K562 (cell line): ENCODE measurements at regions not wholly inside any gene's neighbourhood (a gene's known extent, or its start where the extent isn't known, plus 50 kb on each side); places are given as distances from the start of the nearest gene placed in this dataset.

Source experiments
- ATAC-seq: fragments of 200-7000 bp; cut with Tn5 transposase; 3 replicates; pipeline ENCODE4 v1.9.1; 2020; ENCODE audit warnings: moderate library complexity
- BruUV-seq: library from RNA; stranded (reverse); fragments of 400-500 nt; replicated peaks from 2 replicates; lab custom pipeline; 2021; lab: Mats Ljungman, UMichigan
- CTCF ChIA-PET: fragments of 300-600 bp; formaldehyde crosslinking; extraction: SDS; loops from one replicate; lab custom pipeline; 2021; ENCODE audit warnings: low intra/inter-chr PET ratio; lab: Yijun Ruan, JAX
- POLR2A ChIA-PET: fragments of 300-600, 350-650 bp; sonication (Branson Sonifier 250); formaldehyde crosslinking; extraction: SDS; loops from one replicate; lab custom pipeline; 2021; ENCODE audit warnings: antibody characterized with exemption, inconsistent platforms; lab: Yijun Ruan, JAX
- DNase-seq, 4 experiments: peaks; one replicate each; pipeline versions ENCODE4 v3.0.0 to v3.0.0-alpha.2; 2011 to 2018; ENCODE audit warnings: low spot score in 3 of 4, mixed read lengths in 3 of 4; ENCODE audit errors: extremely low read depth in 1 of 4
- FAIRE-seq: peaks from 2 replicates; lab custom pipeline; 2011; peaks lifted over from hg19 to GRCh38; lab: Jason Lieb, UNC
- H2AFZ ChIP-seq: 2 replicates; pipeline ENCODE4 v1.6.0; 2011; ENCODE audit warnings: low read depth, low read length, control low read depth, inconsistent platforms
- H3K27ac ChIP-seq: fragments of 200-600 bp; 3 replicates; pipeline ENCODE4 v1.8.0; 2011; ENCODE audit warnings: low read depth, mild to moderate bottlenecking, control low read depth, inconsistent platforms, low read length, moderate library complexity, mixed read lengths; ENCODE audit errors: extremely low read depth
- H3K27me3 ChIP-seq, 2 experiments: fragments of 300-600 bp in 1 of 2; 2 replicates in 1 of 2; 3 replicates in 1 of 2; pipeline versions ENCODE4 v1.6.0 to v1.8.0; 2011; ENCODE audit warnings: inconsistent platforms in 2 of 2, low read length in 2 of 2, mild to moderate bottlenecking in 1 of 2, mixed read lengths in 1 of 2, moderate library complexity in 1 of 2; ENCODE audit not compliant: control insufficient read depth in 2 of 2, insufficient read depth in 2 of 2
- H3K36me3 ChIP-seq: fragments of 300-600 bp; 3 replicates; pipeline ENCODE4 v1.8.0; 2011; ENCODE audit warnings: mild to moderate bottlenecking, low read length, inconsistent platforms; ENCODE audit not compliant: control insufficient read depth, insufficient read depth
- H3K4me1 ChIP-seq, 2 experiments: fragments of 200-600 bp in 1 of 2; replicated peaks in 1 of 2; 2 replicates in 1 of 2; 3 replicates in 1 of 2; pipeline versions ENCODE4 v1.5.1 to v1.8.0; 2011; ENCODE audit warnings: inconsistent platforms in 2 of 2, low read length in 2 of 2, mild to moderate bottlenecking in 1 of 2, mixed read lengths in 1 of 2, moderate library complexity in 1 of 2; ENCODE audit not compliant: control insufficient read depth in 2 of 2, insufficient read depth in 2 of 2
- H3K4me2 ChIP-seq: 2 replicates; pipeline ENCODE4 v1.6.1; 2011; ENCODE audit warnings: low read length, control low read depth, inconsistent platforms, mixed read lengths; ENCODE audit not compliant: insufficient read depth
- H3K4me3 ChIP-seq: fragments of 200-600 bp; sonication (generic), shearing (Covaris generic); 2 replicates; pipeline ENCODE4 v1.5.1; 2016; ENCODE audit warnings: control low read depth, inconsistent platforms
- H3K79me2 ChIP-seq: fragments of 200-600 bp; 3 replicates; pipeline ENCODE4 v1.8.0; 2011; ENCODE audit warnings: low read length, inconsistent platforms; ENCODE audit not compliant: control insufficient read depth, insufficient read depth
- H3K9ac ChIP-seq, 2 experiments: 2 replicates each; pipeline versions ENCODE4 v1.6.0 to v1.6.1; 2011; ENCODE audit warnings: low read depth in 2 of 2, low read length in 2 of 2, control low read depth in 1 of 2, inconsistent platforms in 1 of 2, mild to moderate bottlenecking in 1 of 2, mixed read lengths in 1 of 2; ENCODE audit not compliant: insufficient read depth in 1 of 2
- H3K9me1 ChIP-seq: one replicate; pipeline ENCODE4 v1.6.0; 2011; ENCODE audit warnings: inconsistent platforms, mild to moderate bottlenecking, low read length, moderate library complexity; ENCODE audit not compliant: control insufficient read depth, insufficient read depth
- H3K9me3 ChIP-seq: replicated peaks from 2 replicates; pipeline ENCODE4 v1.5.1; 2011; ENCODE audit warnings: low read depth, low read length, inconsistent platforms; ENCODE audit not compliant: control insufficient read depth, insufficient read depth
- H4K20me1 ChIP-seq: replicated peaks from 2 replicates; pipeline ENCODE4 v1.6.1; 2011; ENCODE audit warnings: low read length, inconsistent platforms, mixed read lengths; ENCODE audit not compliant: control insufficient read depth, insufficient read depth
- BDP1 ChIP-seq: IDR thresholded peaks from 3 replicates; pipeline ENCODE4 v1.6.1; 2011; ENCODE audit not compliant: insufficient read length, insufficient read depth
- CREB3L1 ChIP-seq: fragments of 450-650 bp; IDR thresholded peaks from 2 replicates; pipeline ENCODE4 v1.6.1; 2014; ENCODE audit warnings: low read depth, mild to moderate bottlenecking, moderate library complexity, borderline replicate concordance
- CXXC5 ChIP-seq: fragments of 250-450 bp; sonication (Bioruptor Pico); IDR thresholded peaks from 2 replicates; pipeline ENCODE4 v1.8.0; 2022; ENCODE audit warnings: inconsistent platforms, mild to moderate bottlenecking, moderate library complexity
- ELF1 ChIP-seq: fragments of 200-800 bp; sonication (Bioruptor generic); IDR thresholded peaks from 2 replicates; pipeline ENCODE4 v1.6.1; 2016; ENCODE audit warnings: missing genetic modification characterization, missing compliant biosample characterization
- ESRRB ChIP-seq: fragments of 250-450 bp; sonication (Bioruptor Pico); IDR thresholded peaks from 2 replicates; pipeline ENCODE4 v1.5.0; 2020; ENCODE audit warnings: mild to moderate bottlenecking, moderate library complexity, borderline replicate concordance
- ETV1 ChIP-seq: fragments of 450-650 bp; conservative IDR thresholded peaks from 2 replicates; pipeline ENCODE4 v1.6.1; 2016; ENCODE audit warnings: missing genetic modification characterization, control low read depth, low read depth, missing compliant biosample characterization
- FOXA1 ChIP-seq: fragments of 450-650 bp; IDR thresholded peaks from 2 replicates; pipeline ENCODE4 v1.6.1; 2016; ENCODE audit warnings: mild to moderate bottlenecking, borderline replicate concordance
- GATA2 ChIP-seq: sonication (generic); formaldehyde crosslinking; IDR thresholded peaks from 2 replicates; pipeline ENCODE4 v1.4.0; 2020; ENCODE audit warnings: mild to moderate bottlenecking, missing genetic modification reagents
- ID3 ChIP-seq, 2 experiments: fragments of 250-450 bp in 1 of 2; fragments of 450-650 bp in 1 of 2; sonication (Bioruptor Pico) in 1 of 2; IDR thresholded peaks; 2 replicates each; pipeline versions ENCODE4 v1.6.1 to v1.8.0; 2016 to 2021; ENCODE audit warnings: mild to moderate bottlenecking in 2 of 2, moderate library complexity in 2 of 2, missing compliant biosample characterization in 1 of 2, missing genetic modification characterization in 1 of 2
- ILK ChIP-seq: fragments of 450-650 bp; IDR thresholded peaks from 2 replicates; pipeline ENCODE4 v1.6.1; 2016; ENCODE audit warnings: missing genetic modification characterization, low read depth, mild to moderate bottlenecking, missing compliant biosample characterization, moderate library complexity, borderline replicate concordance
- MECOM ChIP-seq: fragments of 250-450 bp; sonication (Bioruptor Pico); IDR thresholded peaks from 2 replicates; pipeline ENCODE4 v1.8.0; 2022; ENCODE audit warnings: inconsistent platforms
- NR1H2 ChIP-seq: sonication (generic); formaldehyde crosslinking; IDR thresholded peaks from 2 replicates; pipeline ENCODE4 v1.4.0; 2020; ENCODE audit warnings: mild to moderate bottlenecking, missing genetic modification reagents
- RBM22 ChIP-seq: fragments of 200-400 bp; formaldehyde crosslinking; IDR thresholded peaks from 2 replicates; pipeline ENCODE4 v1.6.1; 2018; ENCODE audit warnings: low read length, low read depth; ENCODE audit not compliant: poor library complexity, severe bottlenecking
- SUPT5H ChIP-seq: fragments of 450-650 bp; IDR thresholded peaks from 2 replicates; pipeline ENCODE4 v1.6.1; 2016
- TAL1 ChIP-seq: fragments of 450-650 bp; IDR thresholded peaks from 2 replicates; pipeline ENCODE4 v1.6.1; 2016; ENCODE audit warnings: mild to moderate bottlenecking
- TEAD1 ChIP-seq, 2 experiments: fragments of 450-650 bp in 1 of 2; sonication (generic) in 1 of 2; formaldehyde crosslinking; IDR thresholded peaks; 2 replicates each; pipeline versions ENCODE4 v1.4.0 to v1.8.0; 2020 to 2022; ENCODE audit warnings: mild to moderate bottlenecking in 2 of 2, missing genetic modification reagents in 1 of 2
- TFAP4 ChIP-seq: sonication (generic); formaldehyde crosslinking; IDR thresholded peaks from 2 replicates; pipeline ENCODE4 v1.8.0; 2022; ENCODE audit warnings: missing genetic modification reagents, mild to moderate bottlenecking, moderate library complexity, borderline replicate concordance
- ZNF778 ChIP-seq: fragments of 450-650 bp; formaldehyde crosslinking; IDR thresholded peaks from 2 replicates; pipeline ENCODE4 v1.4.0; 2020; ENCODE audit warnings: mild to moderate bottlenecking, moderate library complexity
- WGBS: fragments of 100-300 bp; shearing (Covaris generic); methylation state at CpG from one replicate; pipeline ENCODE4 v1.1.6; 2016; ENCODE audit warnings: low coverage, mixed read lengths; ENCODE audit not compliant: insufficient coverage; ENCODE audit errors: missing lambda C conversion rate; 5-methylcytosine and 5-hydroxymethylcytosine counted together
- in situ Hi-C: fragments of 300-500 bp; cut with MboI; formaldehyde crosslinking; loops from 4 replicates; pipeline ENCODE4 v1.15.0; 2018; ENCODE audit warnings: inconsistent platforms, mixed read lengths
- intact Hi-C: fragments of 100-400 bp; cut with micrococcal nuclease; formaldehyde crosslinking; loops from 2 replicates; pipeline ENCODE4 v1.14.2; 2022

GRCh38 chr1:221227872-221228337 is 348.7 kb downstream of the HLX start:
- Histone ChIP-seq H3K79me2 (no peaks in the 10 kb centered on the region), H3K9me3 (no peaks in the 10 kb centered on the region), H3K4me1 (no peaks in the 10 kb centered on the region), H3K36me3 (no peaks in the 10 kb centered on the region), H3K27ac (no peak overlapping the region), H2AFZ (no peak overlapping the region), H3K9me1 (no peaks in the 10 kb centered on the region), H3K9ac (no peak overlapping the region), H3K4me2 (no peak overlapping the region), H3K27me3 (no peaks in the 10 kb centered on the region), H4K20me1 (no peaks in the 10 kb centered on the region), H3K4me3 (no peak overlapping the region)
- CTCF ChIA-PET: no interaction called here
- DNase-seq: no peak
- in situ Hi-C loops (no loop called here), intact Hi-C loops (no loop called here)
- BruUV-seq: no TSS peak
- POLR2A ChIA-PET: no interaction called here
- WGBS: 2% methylated on average over 11 of the region's 11 CpGs
- FAIRE-seq: no peak
- no peak for ATAC-seq
- TF ChIP-seq TFAP4 (no peak), BDP1 (no peak), MECOM (CRISPR knock-in tag) (no peak), TEAD1 (CRISPR knock-in tag; IDR thresholded peaks at IDR 0.05) (no peak), ZNF778 (CRISPR knock-in tag) (no peak), RBM22 (no peak), TAL1 (no peak), NR1H2 (CRISPR knock-in tag) (no peak), SUPT5H (no peak), FOXA1 (no peak), CXXC5 (CRISPR knock-in tag) (no peak), ID3 (CRISPR knock-in tag; IDR thresholded peaks at IDR 0.05) (no peak), ID3 (tag; IDR thresholded peaks at IDR 0.05) (no peak), ESRRB (CRISPR knock-in tag) (no peak), ETV1 (tag) (no peak), ILK (tag) (no peak), GATA2 (CRISPR knock-in tag) (no peak), CREB3L1 (no peak), ELF1 (tag) (no peak)
